ENCODE measurements at regions not wholly inside any gene's neighbourhood (a gene's known extent, or its start where the extent isn't known, plus 50 kb on each side); places are given as distances from the start of the nearest gene placed in this dataset.
"Not testable (repeated sequence)": the region's sequence is repeated elsewhere in the genome, so short reads cannot be mapped to it uniquely, and the experiment has no call there.

DNA sequence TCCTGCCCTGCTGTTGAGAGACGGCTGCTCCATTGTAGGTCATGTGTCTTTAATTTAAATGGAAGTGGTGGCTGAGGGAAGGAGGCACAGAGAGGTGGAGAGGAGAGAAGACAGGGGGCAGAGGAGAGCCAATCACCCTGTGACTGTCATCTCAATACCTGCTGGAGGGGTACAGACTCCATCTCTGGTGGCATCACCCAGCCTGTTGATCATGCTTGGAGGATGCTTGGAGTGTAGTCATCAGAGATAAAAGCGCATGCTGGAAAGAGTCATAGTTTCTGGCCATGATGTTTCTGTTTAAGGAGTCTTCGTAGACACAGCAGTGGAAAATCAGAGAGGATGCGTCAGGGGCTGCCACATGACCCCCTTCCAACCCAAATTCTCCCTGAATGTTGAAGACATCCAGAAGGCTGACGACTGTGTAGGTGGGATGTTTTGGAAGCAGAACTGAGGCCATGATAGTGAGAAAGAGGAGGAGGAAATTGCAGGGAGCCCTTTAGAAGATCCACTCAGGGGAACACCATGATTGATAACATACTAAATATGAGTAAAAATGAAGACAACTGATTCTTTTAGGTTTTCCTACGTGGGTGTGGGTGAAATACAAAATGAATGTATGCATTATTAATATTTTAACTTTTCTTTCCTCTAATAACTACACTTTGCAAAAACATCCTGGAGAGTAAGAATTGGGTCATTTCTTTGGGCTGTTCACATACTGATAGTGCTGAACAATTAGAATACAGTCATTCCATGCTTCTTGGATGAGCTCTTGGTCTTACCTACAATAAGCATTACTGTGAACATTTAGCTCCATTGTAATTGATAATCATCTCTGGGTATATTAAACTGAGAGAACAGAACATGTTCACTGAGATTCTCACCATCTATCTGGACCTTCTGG is 210.6 kb upstream of the ATP10A start:
- no peak for DNase-seq (ENCODE audit: low spot score)

DNA sequence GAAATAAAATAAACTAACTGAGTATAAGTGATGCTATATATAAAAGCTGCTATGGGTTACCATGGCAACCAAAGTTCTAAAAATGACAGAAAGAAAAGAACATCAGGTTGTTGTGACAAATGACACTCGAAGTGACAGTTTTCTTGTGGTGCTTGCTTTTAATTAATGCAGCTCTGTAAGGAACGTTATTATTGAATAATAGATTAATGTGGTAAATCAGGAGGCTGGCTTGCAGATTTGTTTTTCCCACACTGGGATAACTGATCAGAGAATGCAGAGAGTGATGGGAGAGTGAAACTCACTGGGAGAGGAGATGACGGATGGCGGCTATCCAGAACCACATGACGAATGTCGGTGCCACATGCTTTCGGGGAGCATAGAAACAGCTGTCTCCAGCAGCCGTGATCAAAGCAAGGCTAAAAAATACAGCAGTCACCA is 207.0 kb upstream of the ATP10A start:
- peak; percentile 53 for DNase-seq (ENCODE audit: low spot score)

DNA sequence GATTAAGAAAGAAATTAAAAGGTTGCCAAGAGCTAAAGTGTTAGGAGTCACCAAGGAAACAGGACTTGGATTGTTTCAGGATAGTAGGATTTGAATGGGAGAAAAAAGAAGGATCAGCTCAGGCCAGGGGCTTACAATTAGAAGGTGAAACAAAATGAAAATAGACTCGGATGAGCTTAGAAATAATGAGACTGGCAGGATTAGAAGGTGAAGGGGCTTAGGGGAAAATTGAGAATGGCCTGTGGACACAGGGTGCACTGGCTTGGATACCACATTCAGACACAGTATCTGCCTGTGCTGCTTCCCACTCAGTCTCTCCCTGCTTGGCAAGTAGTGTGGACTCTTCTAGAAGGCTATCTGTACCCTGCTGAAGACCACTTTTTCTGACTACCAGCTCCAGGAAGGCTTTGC is 206.1 kb upstream of the ATP10A start:
- DNase-seq (ENCODE audit: low spot score): no peak

GRCh38 chr15:26066896-26067295 is 203.8 kb upstream of the ATP10A start:
- no peak for DNase-seq (ENCODE audit: low spot score)

DNA sequence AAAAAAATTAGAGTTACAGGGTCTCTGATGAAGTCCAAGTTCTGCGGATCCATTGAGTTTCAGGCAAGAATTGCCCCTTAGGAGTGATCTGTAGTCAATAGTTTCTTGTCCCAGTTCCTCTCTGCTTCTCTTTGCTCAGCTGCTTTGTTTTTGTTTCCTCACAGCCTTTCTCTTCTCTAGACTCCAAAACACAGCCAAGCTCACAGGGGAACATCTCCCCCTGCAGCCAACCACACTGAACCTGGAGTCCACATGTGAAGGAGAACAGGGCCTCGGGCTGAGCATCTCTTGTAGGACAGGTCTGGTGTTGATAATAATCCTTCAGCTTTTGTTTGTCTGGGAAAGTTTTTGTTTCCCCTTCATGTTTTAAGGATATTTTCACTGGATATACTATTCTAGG is 202.6 kb upstream of the ATP10A start:
- no peak for DNase-seq (ENCODE audit: low spot score)

GRCh38 chr15:26061248-26061647 is 198.1 kb upstream of the ATP10A start:
- DNase-seq (ENCODE audit: low spot score): no peak

GRCh38 chr15:26056766-26057165 is 193.6 kb upstream of the ATP10A start:
- not testable (repeated sequence) for DNase-seq (ENCODE audit: low spot score)

- DNase-seq (ENCODE audit: low spot score): no peak
Observed at GRCh38 chr15:26051761-26052675, 188.9 kb upstream of the ATP10A start.

DNA sequence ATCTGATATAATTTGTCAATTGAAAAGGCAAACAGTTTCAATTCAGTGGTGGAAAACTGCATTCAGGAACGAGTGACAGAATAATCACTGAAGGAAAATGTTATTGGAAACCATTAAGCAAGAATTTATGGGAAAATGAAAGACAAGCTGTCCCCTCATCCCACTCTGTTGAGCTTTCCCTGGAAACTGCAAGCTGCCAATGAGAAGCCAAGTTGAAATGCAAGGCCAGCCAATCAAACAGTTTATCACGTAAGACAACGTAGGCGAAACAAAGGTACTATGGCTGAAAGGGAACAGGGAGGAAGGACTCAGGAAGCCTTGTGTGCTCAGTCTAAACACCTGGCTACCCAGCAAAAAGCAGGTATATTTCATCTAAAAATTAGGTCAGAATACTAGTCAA is 187.9 kb upstream of the ATP10A start:
- peak; percentile 65 for DNase-seq (ENCODE audit: low spot score)

- no peak for DNase-seq (ENCODE audit: low spot score)
Observed at GRCh38 chr15:26049900-26050657, 187.0 kb upstream of the ATP10A start.

DNA sequence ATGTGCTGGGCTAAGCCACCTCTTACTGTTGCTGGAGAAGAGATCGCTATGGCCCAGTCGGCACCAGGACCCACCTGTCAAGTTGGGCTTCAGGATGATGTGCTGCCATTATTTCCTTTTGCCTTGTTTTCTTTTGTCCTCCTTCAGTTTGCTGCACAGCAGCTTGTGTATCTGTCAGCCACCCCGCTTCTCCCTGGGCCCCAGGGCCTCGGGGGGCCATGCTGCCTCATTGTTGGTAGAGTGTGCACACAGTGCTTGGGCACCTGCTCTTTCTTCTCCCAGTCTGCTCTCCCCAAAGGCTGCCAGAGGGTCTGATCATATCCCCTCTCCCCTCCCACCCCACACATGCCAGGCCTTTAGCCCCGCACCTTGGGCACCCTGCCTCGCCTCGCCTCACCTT is 185.5 kb upstream of the ATP10A start:
- DNase-seq (ENCODE audit: low spot score): no peak

DNA sequence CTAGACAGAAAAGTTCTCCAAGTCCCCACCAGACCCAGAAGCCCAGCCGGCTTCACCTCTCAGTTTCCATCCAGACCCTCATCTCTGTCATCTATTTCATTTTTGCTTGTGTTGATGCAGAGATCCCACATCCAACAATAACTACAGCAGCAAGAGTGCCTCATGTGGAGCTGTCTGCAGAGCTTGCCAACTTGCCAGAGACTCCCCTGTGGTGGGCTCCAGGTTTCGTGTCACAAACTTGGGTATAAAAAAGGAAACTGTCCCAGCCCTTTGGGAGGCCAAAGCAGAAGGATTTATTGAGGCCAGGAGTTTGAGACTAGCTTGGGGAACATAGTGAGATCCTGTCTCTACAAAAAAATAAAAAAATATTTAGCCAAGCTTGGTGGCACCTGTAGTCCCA is 182.4 kb upstream of the ATP10A start:
- DNase-seq (ENCODE audit: low spot score): no peak

- no peak for DNase-seq (ENCODE audit: low spot score)
Observed at GRCh38 chr15:26043018-26043417, 179.9 kb upstream of the ATP10A start.

GRCh38 chr15:26038693-26039092 is 175.6 kb upstream of the ATP10A start:
- peak; percentile 34 for DNase-seq (ENCODE audit: low spot score)

- DNase-seq (ENCODE audit: low spot score): no peak
Observed at GRCh38 chr15:26037369-26037768, 174.2 kb upstream of the ATP10A start.

DNA sequence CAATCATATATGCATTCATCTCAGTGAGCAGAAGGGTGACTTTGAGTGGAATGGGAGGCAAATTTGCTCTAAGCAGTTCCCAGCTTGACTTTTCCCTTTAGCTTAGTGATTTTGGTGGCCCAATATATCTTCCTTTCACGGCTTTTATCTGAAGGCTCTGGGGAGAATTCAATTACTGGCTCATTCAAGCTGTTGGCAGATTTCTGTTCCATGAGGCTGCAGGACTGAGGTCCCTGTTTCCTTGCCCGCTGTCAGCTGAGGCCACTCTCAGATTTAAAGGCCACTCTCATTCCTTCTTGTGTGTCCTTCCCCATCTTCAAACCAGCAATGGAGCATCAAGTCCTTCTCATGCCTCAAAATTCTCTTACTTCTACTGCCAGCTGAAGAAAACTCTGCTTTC is 170.4 kb upstream of the ATP10A start:
- no peak for DNase-seq (ENCODE audit: low spot score)

- DNase-seq (ENCODE audit: low spot score): no peak
Observed at GRCh38 chr15:26032162-26032846, 169.2 kb upstream of the ATP10A start.

DNA sequence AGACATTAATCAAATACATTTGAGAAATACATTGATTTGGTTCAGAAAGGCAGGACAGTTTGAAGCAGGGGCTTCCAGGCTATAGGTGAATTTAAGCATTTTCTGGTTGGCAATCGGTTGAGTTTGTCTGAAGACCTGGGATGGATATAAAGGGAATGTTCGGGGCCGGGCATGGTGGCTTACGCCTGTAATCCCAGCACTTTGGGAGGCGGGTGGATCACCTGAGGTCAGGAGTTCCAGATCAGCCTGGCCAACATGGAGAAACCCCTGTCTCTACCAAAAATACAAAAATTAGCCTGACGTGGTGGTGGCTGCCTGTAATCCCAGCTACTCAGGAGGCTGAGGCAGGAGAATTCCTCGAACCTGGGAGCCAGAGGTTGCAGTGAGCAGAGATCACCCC is 166.5 kb upstream of the ATP10A start:
- DNase-seq (ENCODE audit: low spot score): not testable (repeated sequence)

- no peak for DNase-seq (ENCODE audit: low spot score)
Observed at GRCh38 chr15:26029146-26029545, 166.0 kb upstream of the ATP10A start.

GRCh38 chr15:26028086-26028740 is 165.1 kb upstream of the ATP10A start:
- DNase-seq (ENCODE audit: low spot score): no peak

DNA sequence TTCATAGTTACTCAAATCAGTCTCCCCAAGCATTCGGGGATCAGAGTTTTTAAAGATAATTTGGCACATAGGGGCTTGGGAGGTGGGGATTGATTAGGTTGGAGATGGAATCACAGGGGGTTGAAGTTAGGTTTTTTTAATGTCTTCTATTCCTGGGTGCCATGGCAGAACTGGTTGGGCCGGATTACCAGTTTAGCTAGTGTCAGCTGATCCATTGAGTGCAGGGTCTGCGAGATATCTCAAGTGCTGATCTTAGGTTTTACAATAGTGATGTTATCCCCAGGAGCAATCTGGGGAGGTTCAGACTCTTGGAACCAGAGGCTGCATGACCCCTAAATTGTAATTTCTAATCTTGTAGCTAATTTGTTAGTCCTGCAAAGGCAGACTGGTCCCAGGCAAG is 163.5 kb upstream of the ATP10A start:
- DNase-seq (ENCODE audit: low spot score): not testable (repeated sequence)
